H9 (cell line): ENCODE measurements at regions not wholly inside any gene's neighbourhood (a gene's known extent, or its start where the extent isn't known, plus 50 kb on each side); places are given as distances from the start of the nearest gene placed in this dataset.

Experiments
- DNase-seq: peaks from one replicate; pipeline ENCODE4 v3.0.0-alpha.2; 2017
- H2AFZ ChIP-seq: one replicate; pipeline ENCODE4 v1.6.1; 2013; ENCODE audit warnings: mild to moderate bottlenecking, low read length, control low read depth, moderate library complexity
- H2AK5ac ChIP-seq: 2 replicates; pipeline ENCODE4 v1.6.1; 2013; ENCODE audit warnings: low read length, control low read depth, mixed read lengths; ENCODE audit not compliant: insufficient read length
- H2BK120ac ChIP-seq: one replicate; pipeline ENCODE4 v1.6.1; 2013; ENCODE audit warnings: low read depth, mild to moderate bottlenecking, low read length, control low read depth, inconsistent platforms; ENCODE audit not compliant: poor library complexity, severe bottlenecking
- H2BK12ac ChIP-seq: 2 replicates; pipeline ENCODE4 v1.6.1; 2013; ENCODE audit warnings: low read length, control low read depth, mixed read lengths, low read depth; ENCODE audit not compliant: insufficient read length
- H2BK15ac ChIP-seq: 2 replicates; pipeline ENCODE4 v1.6.1; 2013; ENCODE audit warnings: low read depth, low read length, control low read depth
- H2BK20ac ChIP-seq: one replicate; pipeline ENCODE4 v1.6.1; 2013; ENCODE audit warnings: low read depth, mild to moderate bottlenecking, low read length, control low read depth, inconsistent platforms; ENCODE audit not compliant: poor library complexity, severe bottlenecking
- H2BK5ac ChIP-seq: 2 replicates; pipeline ENCODE4 v1.6.1; 2013; ENCODE audit warnings: low read length, control low read depth, mixed read lengths; ENCODE audit not compliant: insufficient read length
- H3K14ac ChIP-seq: 2 replicates; pipeline ENCODE4 v1.6.1; 2013; ENCODE audit warnings: low read length, control low read depth; ENCODE audit not compliant: insufficient read depth
- H3K18ac ChIP-seq: 2 replicates; pipeline ENCODE4 v1.6.1; 2013; ENCODE audit warnings: low read depth, mild to moderate bottlenecking, mixed read lengths, low read length, control low read depth; ENCODE audit not compliant: insufficient read length
- H3K23ac ChIP-seq: 2 replicates; pipeline ENCODE4 v1.6.1; 2013; ENCODE audit warnings: low read length, control low read depth, mixed read lengths, low read depth; ENCODE audit not compliant: insufficient read length
- H3K23me2 ChIP-seq: 2 replicates; pipeline ENCODE4 v1.6.1; 2013; ENCODE audit warnings: low read depth, mild to moderate bottlenecking, mixed read lengths, low read length, control low read depth; ENCODE audit not compliant: insufficient read length, poor library complexity, severe bottlenecking
- H3K27ac ChIP-seq: 2 replicates; pipeline ENCODE4 v1.5.1; 2013; ENCODE audit warnings: low read length, control low read depth, mixed read lengths, low read depth; ENCODE audit not compliant: insufficient read length
- H3K27me3 ChIP-seq: 2 replicates; pipeline ENCODE4 v1.6.1; 2013; ENCODE audit warnings: low read length, control low read depth, inconsistent platforms; ENCODE audit not compliant: insufficient read depth
- H3K4ac ChIP-seq: 2 replicates; pipeline ENCODE4 v1.6.1; 2013; ENCODE audit warnings: low read depth, mild to moderate bottlenecking, control low read depth, inconsistent platforms, low read length, moderate library complexity
- H3K4me1 ChIP-seq: 2 replicates; pipeline ENCODE4 v1.6.1; 2013; ENCODE audit warnings: low read length, control low read depth, inconsistent platforms; ENCODE audit not compliant: insufficient read depth
- H3K4me2 ChIP-seq: 2 replicates; pipeline ENCODE4 v1.6.1; 2013; ENCODE audit warnings: low read length, control low read depth, mixed read lengths; ENCODE audit not compliant: insufficient read length, insufficient read depth
- H3K56ac ChIP-seq: 2 replicates; pipeline ENCODE4 v1.6.1; 2013; ENCODE audit warnings: low read depth, mild to moderate bottlenecking, mixed read lengths, low read length, control low read depth; ENCODE audit not compliant: insufficient read length
- H3K79me1 ChIP-seq: 2 replicates; pipeline ENCODE4 v1.6.1; 2013; ENCODE audit warnings: low read depth, mild to moderate bottlenecking, moderate library complexity, low read length, control low read depth, inconsistent platforms; ENCODE audit not compliant: insufficient read depth, poor library complexity, severe bottlenecking
- H3K79me2 ChIP-seq: 2 replicates; pipeline ENCODE4 v1.6.1; 2013; ENCODE audit warnings: low read length, control low read depth, inconsistent platforms; ENCODE audit not compliant: insufficient read depth
- H3K9ac ChIP-seq: 2 replicates; pipeline ENCODE4 v1.6.1; 2013; ENCODE audit warnings: low read length, control low read depth, mixed read lengths; ENCODE audit not compliant: insufficient read length; ENCODE audit errors: extremely low read depth
- H3K9me3 ChIP-seq: one replicate; pipeline ENCODE4 v1.6.1; 2013; ENCODE audit warnings: low read depth, low read length, inconsistent platforms; ENCODE audit not compliant: control insufficient read depth
- H3T11ph ChIP-seq: one replicate; pipeline ENCODE4 v1.6.1; 2013; ENCODE audit warnings: mild to moderate bottlenecking, low read length, control low read depth, inconsistent platforms
- H4K20me1 ChIP-seq: one replicate; pipeline ENCODE4 v1.6.1; 2013; ENCODE audit not compliant: control insufficient read depth, insufficient read length, insufficient read depth
- H4K5ac ChIP-seq: 2 replicates; pipeline ENCODE4 v1.6.1; 2013; ENCODE audit warnings: low read depth, mild to moderate bottlenecking, mixed read lengths, low read length, control low read depth; ENCODE audit not compliant: insufficient read length
- H4K8ac ChIP-seq: replicated peaks from 2 replicates; pipeline ENCODE4 v1.6.1; 2013; ENCODE audit warnings: low read length, control low read depth, mixed read lengths, low read depth; ENCODE audit not compliant: insufficient read length
- H4K91ac ChIP-seq: 2 replicates; pipeline ENCODE4 v1.6.1; 2013; ENCODE audit warnings: low read depth, mild to moderate bottlenecking, moderate library complexity, mixed read lengths, low read length, control low read depth; ENCODE audit not compliant: insufficient read length
- H3K27ac Mint-ChIP-seq, 3 experiments: 2 replicates in 2 of 3; 3 replicates in 1 of 3; pipeline ENCODE4 v1.8.0; 2020 to 2021; ENCODE audit warnings: mixed read lengths in 3 of 3, mild to moderate bottlenecking in 1 of 3, moderate library complexity in 1 of 3
- H3K27me3 Mint-ChIP-seq: 2 replicates; pipeline ENCODE4 v1.8.0; 2021; ENCODE audit warnings: low read depth, mild to moderate bottlenecking, moderate library complexity, mixed read lengths
- H3K36me3 Mint-ChIP-seq, 3 experiments: 2 replicates in 2 of 3; 3 replicates in 1 of 3; pipeline ENCODE4 v1.8.0; 2020 to 2021; ENCODE audit warnings: low read depth in 3 of 3, mixed read lengths in 3 of 3; ENCODE audit not compliant: insufficient read depth in 1 of 3
- H3K4me1 Mint-ChIP-seq, 2 experiments: 2 replicates each; pipeline ENCODE4 v1.8.0; 2020; ENCODE audit warnings: mixed read lengths in 2 of 2
- H3K4me3 Mint-ChIP-seq, 2 experiments: 2 replicates in 1 of 2; 3 replicates in 1 of 2; pipeline ENCODE4 v1.8.0; 2020 to 2021; ENCODE audit warnings: mild to moderate bottlenecking in 2 of 2, mixed read lengths in 2 of 2, moderate library complexity in 1 of 2
- H3K9me3 Mint-ChIP-seq, 2 experiments: 2 replicates in 1 of 2; 3 replicates in 1 of 2; pipeline ENCODE4 v1.8.0; 2020; ENCODE audit warnings: mild to moderate bottlenecking in 2 of 2, mixed read lengths in 2 of 2, moderate library complexity in 1 of 2
- CTCF ChIP-seq: fragments of 200-600 bp; sonication (generic); conservative IDR thresholded peaks from 3 replicates; pipeline ENCODE4 v1.8.0; 2021; ENCODE audit warnings: antibody characterized with exemption, mild to moderate bottlenecking
- WGBS: extraction: QIAGEN DNeasy Blood & Tissue Kit; methylation state at CpG from one replicate; pipeline ENCODE4 v1.1.7; 2013; ENCODE audit warnings: missing lambda C conversion rate, low lambda C conversion rate, mixed read lengths; ENCODE audit not compliant: insufficient read length; ENCODE audit errors: extremely low coverage; 5-methylcytosine and 5-hydroxymethylcytosine counted together

- Mint-ChIP-seq H3K4me3 (no peak overlapping the region), H3K4me1 (0 out of 4 replicates have a peak, but pooled peaks cover 0 to 3% of the 10 kb centered on the region in 2 experiments), H3K27ac (peak overlapping the region in 1 of 3 experiments; percentile 88; a peak in 1 of 7 replicates), H3K9me3 (no peaks in the 10 kb centered on the region), H3K27me3 (no peaks in the 10 kb centered on the region; the same call in 1 of the 2 replicates), H3K36me3 (no peaks in the 10 kb centered on the region)
- H4K91ac ChIP-seq: no peak overlapping the region
- H2BK15ac ChIP-seq: no peak overlapping the region
- H3K4ac ChIP-seq: no peak overlapping the region
- no peak overlapping the region for H2AFZ ChIP-seq
- no peak overlapping the region for H2BK12ac ChIP-seq
- no peak overlapping the region for H3K9ac ChIP-seq
- no peaks in the 10 kb centered on the region for H4K20me1 ChIP-seq
- H3T11ph ChIP-seq: no peak overlapping the region
- no CpG with 5 or more reads among the region's 7 CpGs for WGBS
- H3K23ac ChIP-seq: no peak overlapping the region
- no peak overlapping the region for H3K56ac ChIP-seq
- H2BK120ac ChIP-seq: no peak overlapping the region
- H4K8ac ChIP-seq: no peak overlapping the region
- no peaks in the 10 kb centered on the region for H3K4me1 ChIP-seq
- H3K18ac ChIP-seq: no peak overlapping the region
- no peaks in the 10 kb centered on the region for H3K27me3 ChIP-seq
- no peak for DNase-seq
- no peak for TF ChIP-seq CTCF
- no peaks in the 10 kb centered on the region for H3K79me2 ChIP-seq
- H3K27ac ChIP-seq: no peak overlapping the region
- no peak overlapping the region for H2BK5ac ChIP-seq
- H3K14ac ChIP-seq: no peak overlapping the region
- H2AK5ac ChIP-seq: no peak overlapping the region
- H4K5ac ChIP-seq: no peak overlapping the region
- no peaks in the 10 kb centered on the region for H3K79me1 ChIP-seq
- H3K4me2 ChIP-seq: no peak overlapping the region
- no peak overlapping the region for H2BK20ac ChIP-seq
- H3K9me3 ChIP-seq: no peaks in the 10 kb centered on the region
- H3K23me2 ChIP-seq: no peaks in the 10 kb centered on the region
Measured at GRCh38 chr6:168864541-168865460, 388.8 kb downstream of the THBS2 start.
